SK-MEL-5 (cell line): ENCODE measurements at regions not wholly inside any gene's neighbourhood (a gene's known extent, or its start where the extent isn't known, plus 50 kb on each side); places are given as distances from the start of the nearest gene placed in this dataset.

ENCODE experiments used
- DNase-seq: peaks from one replicate; pipeline ENCODE4 v3.0.0-alpha.2; 2016; ENCODE audit warnings: low read depth, low spot score
- in situ Hi-C: cut with HindIII; loops from 2 replicates; pipeline ENCODE4 v1.10.0; 2016; ENCODE audit warnings: low sequenced_read_pairs, high pct_unique_total_duplicates, low pct_unique_long_range_greater_than_20kb

DNA sequence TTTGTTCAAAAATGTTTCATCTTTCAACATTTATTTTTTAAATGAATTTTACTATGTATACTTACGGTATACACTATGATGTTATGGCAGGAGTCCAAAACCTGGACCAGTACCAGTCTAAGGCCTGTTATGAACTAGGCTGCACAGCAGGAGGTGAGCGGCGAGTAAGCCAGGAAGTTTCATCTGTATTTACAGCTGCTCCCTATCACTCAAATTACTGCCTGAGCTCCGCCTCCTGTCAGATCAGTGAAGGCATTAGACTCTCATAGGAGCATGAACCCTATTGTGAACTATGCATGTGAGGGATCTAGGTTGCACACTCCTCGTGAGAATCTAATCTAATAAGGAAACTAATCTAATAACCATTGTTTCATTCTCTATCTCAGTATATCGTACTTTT is 715.5 kb upstream of the PTPRD start:
- DNase-seq, result no peak
- in situ Hi-C loops, result no loop called here

DNA sequence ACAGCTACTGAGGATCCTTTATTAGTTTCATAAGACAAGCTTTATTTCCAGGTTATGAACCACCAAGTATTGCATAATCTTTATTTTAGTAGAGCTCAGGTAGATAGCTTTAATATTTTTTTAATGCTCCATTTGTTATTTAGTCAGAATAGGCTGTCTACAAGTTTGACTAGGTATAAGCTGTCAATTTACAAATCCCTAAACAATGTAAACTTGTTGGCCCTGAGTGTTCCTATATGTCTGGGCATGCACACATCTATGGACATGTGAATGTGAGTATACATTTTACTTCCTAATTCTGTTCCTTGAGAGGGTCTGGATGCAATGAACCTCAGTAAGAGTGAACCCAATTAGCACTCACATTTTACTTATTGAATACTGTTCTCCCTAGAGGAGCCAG is 722.2 kb upstream of the PTPRD start:
- no peak for DNase-seq
- in situ Hi-C loops, result no loop called here

DNA sequence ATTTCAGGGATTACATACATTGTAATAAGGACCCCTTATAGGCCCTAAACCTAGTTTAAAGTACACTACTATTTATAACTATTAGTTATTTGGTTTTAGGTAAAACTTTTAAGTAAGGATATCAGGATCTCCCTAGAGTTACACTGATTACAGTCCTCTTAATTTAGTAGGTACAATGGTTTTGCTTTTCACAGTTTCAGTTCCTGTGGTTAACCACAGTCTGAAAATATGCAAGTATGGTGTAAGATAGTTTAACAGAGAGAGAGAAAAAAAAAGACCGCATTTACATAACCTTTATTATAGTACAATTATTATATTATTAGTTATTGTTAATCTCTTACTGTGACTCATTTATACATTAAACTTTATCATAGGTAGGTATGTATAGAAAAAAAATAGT is 725.3 kb upstream of the PTPRD start:
- no peak for DNase-seq
- in situ Hi-C loops, result no loop called here

DNA sequence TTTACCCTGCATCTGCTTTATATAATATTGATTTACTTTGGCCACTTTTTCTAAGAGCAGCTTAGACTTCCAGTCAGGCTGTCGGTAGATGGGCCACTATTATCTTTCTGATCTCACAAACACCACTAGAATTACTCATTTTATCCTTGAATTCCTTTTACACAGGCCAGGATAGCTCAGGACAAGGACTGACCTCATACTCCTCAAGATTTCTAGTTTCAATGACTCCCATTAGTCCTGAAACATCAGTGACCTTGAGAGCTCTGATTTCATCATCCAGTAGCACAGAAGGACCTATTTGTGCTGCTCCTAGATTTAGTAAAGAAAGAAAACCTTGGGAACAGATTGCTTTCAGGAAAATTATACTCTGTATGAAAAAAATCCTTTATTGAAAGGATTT is 727.9 kb upstream of the PTPRD start:
- no peak for DNase-seq
- in situ Hi-C loops, result no loop called here

DNA sequence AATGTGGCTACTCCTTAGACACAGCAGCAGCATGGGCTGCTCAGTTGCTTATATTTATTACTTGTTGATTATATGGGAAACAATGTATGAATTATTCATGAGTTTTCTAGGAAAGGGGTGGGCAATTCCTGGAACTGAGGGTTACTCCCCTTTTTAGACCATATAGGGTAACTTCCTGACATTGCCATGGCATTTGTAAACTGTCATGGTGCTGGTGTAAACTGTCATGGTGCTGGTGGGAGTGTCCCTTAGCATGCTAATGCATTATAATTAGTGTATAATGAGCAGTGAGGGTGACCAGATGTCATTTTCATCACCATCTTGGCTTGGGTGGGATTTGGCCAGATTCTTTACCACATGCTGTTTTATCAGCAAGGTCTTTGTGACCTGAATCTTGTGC is 734.6 kb upstream of the PTPRD start:
- no peak for DNase-seq
- in situ Hi-C loops, result no loop called here

DNA sequence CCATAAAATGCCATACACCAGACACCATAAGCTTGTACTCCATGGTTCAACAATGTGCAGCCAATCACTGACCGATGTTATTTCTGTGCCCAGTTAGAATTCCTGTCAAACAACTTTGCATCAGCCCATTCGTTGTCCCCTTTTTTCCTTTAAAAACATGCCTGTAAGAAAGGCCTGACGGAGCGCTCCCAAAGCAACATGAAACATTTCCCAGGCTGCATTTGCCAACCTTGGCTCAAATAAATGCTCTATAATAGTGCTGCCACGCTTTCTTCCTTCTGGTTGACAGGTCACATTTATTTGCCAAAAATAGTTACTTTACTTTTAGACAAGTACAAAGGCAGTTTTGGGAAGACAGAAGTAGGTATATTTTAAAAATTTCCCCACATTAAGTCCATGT is 735.6 kb upstream of the PTPRD start:
- DNase-seq, result no peak
- in situ Hi-C loops, result no loop called here

DNA sequence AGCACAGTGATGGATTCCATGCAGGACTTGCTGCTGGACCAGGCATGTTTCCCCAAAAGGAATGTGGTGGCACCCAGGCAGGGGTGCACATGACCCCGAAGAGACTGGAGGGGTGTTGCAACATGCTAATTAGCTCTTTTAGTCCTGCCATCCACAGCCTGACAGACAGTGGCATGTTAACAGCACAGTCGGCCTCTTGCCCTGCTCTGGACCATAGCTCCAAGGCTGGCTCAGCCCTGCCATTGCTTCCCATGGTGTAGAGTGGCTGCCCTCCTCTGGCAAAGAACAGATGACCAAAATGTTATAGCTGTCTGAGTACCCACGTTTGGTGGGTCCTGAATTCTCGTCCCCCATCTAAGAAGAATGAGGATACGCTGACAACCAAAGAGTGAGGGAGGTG is 736.4 kb upstream of the PTPRD start:
- no peak for DNase-seq
- in situ Hi-C loops, result no loop called here

DNA sequence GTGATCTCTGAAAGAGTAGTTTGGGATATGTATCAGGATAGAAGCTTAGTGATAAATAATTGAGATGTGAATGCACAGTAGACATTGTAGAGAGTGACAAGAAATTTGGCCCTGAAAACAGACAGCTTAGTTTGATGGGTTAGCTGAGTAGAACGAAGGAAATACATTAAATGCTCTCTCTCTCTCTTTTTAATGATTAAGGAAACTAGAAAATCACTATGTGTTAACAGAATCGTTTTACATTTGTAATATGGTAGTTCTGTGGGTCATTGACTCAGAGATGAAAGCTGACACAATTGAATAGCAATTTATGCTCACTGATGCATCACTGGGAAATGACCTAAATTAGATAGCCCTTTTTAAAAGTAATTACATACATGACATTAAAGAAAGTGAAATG is 739.8 kb upstream of the PTPRD start:
- no peak for DNase-seq
- in situ Hi-C loops, result no loop called here

DNA sequence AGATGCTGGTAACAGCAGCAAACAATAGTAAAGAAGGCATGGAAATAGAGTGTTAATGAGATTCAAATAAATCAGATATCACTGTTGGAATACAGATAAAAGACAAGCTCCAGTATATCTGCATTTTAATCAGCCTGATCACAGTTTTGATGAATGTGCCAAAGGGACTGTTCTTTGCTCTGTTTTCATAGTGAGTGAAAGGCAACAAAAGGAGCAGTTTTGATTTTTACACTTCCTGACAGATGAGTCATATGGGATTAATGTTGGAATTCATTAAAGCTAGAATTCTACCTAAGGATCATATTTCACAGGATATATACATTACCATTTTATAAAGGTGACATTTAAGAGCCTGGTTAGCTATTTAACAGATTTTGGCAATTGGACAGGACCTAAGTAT is 743.3 kb upstream of the PTPRD start:
- in situ Hi-C loops, result no loop called here
- no peak for DNase-seq

DNA sequence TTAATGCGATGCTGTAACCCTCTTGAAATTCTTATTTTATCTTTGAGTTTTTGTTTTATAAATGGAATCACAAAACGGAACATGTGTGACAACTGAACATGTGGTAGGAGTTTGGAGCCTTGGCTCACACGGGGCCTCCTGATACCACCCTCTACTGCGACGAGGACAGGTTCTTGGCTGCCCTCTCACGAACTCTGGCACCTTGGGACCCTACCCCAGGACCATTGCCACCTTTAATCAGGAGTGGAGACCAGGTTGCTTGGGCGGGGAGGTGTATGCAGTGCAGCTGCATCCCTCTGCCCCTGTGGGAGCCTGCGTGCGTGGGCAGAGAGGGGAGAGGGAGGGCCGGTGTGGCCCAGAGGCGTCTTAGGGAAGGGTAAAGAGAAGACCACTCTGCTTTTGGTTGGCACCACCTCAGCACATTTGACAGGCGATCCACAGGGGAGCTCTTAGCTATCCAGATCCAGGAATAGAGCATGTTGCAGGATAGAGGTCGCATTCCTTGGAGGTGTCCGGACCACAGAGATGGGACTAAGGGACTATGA is 753.9 kb upstream of the PTPRD start:
- in situ Hi-C loops, result no loop called here
- DNase-seq, result no peak

DNA sequence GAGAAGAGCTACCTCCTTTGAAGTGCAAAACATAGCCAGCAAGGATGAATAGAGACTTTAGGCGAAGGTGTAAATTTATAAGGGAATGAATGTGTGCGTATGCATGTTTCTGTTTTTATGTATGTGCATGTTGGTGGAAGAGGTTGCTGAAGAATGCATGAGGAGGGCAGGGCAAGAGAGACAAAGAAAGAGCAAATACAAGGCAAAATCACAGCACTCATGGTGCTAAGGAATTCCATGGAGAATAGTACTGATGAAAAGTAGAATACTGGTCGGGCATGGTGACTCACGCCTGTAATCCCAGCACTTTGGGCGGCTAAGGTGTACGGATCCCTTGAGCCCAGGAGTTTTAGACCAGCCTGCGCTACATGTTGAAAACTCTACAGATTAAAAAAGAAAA is 762.1 kb upstream of the PTPRD start:
- in situ Hi-C loops, result no loop called here
- no peak for DNase-seq

DNA sequence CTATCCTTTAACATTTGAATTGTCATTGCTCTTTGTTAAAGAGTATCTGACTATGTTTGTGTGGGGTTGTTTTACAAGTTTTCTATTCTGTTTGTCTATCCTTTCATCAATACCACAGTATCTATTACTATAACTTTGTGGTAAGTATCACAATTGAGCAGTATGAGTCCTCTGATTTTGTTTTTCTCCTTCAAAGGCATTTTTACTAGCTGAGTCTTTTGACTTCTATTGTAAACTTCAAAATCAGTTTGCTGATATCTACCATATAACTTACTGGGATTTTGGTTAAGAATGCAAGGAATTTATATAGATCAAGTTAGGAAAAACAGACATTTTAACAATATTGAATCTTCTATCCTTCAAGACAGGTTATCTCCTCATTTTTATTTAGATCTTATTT is 789.8 kb upstream of the PTPRD start:
- in situ Hi-C loops, result no loop called here

DNA sequence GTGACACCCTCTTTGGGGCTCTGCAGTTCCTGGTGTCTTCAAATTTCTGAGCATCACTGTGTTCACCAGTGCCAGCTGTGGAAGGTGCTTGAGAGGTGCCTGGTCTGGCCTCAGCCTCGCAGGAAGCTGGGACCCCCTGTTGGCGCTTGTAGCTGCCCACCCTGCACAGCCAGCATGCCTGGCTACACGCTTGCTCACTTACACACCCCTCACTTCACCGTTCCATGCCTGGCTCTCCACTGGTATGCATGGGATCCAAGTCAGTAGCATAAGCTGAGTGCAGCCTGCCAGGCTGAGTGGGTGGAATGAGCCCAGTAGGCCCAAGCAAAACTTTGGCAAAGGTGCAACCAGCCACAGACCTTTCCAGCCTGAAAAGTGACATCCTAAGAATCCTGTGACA is 801.4 kb upstream of the PTPRD start:
- in situ Hi-C loops, result no loop called here
- no peak for DNase-seq

More for the DNA sequence above, 789.8 kb upstream of the PTPRD start:
- no peak for DNase-seq

DNA sequence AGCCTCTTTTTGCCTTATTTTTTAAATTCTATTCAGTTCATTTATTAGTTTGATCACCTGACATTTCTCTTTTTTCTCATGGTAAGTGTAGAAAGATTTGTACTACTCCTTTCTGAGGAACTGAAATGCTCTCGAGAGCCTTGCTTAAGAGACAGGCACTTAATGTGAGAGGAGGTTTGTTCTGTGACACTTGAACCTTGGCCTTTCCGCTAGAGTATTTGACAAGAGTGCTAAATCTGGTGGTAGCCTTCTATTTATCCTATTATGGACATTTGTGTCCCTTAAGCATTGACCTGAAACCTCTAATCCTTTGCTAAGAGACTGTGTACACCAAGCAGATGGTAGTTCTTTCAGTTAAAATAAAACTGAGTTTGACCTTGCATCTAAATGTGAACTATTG is 805.0 kb upstream of the PTPRD start:
- DNase-seq, result no peak
- in situ Hi-C loops, result no loop called here

DNA sequence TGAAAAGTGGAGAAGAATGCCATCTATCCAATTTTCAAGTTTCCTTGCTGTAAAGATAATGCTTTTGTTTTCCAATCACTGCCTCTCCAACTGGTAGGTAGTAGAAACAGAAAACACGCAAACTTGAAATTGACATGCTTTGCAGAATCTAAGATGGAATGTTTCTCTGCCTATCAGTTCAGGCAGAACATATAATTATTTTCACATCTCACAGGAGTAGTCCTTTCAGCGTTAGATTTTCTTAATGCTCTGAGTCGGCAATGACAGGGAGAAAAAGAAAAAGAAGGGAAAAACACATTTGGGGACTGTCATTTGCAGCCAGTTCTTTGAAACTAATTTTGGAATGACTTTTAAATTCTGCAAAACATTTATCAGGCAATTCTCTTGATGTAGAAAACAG is 818.7 kb upstream of the PTPRD start:
- DNase-seq, result no peak

DNA sequence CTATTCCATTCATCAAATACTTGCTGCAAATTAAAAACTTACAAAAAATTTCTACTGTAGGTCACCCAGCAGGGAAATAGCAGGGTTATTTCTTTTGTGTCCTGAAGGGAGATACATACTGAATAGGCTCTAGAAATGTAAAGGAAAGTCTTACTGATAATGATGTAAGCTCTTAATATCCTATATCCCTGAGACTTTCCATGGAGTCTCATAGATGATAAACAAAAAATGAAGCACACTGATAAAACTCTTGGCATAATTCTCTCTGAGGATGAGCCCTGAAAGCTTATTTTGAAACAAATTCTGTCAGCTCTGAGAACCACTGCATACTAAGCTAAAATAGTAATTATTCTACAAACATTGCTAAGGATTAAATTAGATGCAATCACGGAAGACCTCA is 819.6 kb upstream of the PTPRD start:
- DNase-seq, result no peak
- in situ Hi-C loops, result no loop called here

More for the DNA sequence above, 818.7 kb upstream of the PTPRD start:
- in situ Hi-C loops, result no loop called here

DNA sequence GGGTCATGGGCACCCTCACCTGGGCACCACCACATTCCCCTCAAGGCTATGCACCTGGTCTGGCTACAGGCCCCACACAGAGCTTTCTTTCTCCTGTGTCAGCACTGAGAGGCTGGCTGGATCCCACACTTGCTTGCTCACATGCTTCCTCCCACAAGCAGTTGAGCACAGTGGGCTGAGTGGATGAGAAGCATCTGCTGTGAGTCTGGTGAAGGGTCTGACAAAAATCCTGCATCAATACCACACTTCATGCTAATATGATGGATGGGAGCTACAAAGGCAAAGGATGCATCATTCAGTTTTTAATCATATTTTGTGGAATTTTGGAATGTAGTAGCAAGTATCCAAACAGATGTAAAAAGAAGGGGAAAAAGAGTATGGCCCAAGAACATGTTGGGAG is 830.8 kb upstream of the PTPRD start:
- in situ Hi-C loops, result no loop called here
- DNase-seq, result no peak

DNA sequence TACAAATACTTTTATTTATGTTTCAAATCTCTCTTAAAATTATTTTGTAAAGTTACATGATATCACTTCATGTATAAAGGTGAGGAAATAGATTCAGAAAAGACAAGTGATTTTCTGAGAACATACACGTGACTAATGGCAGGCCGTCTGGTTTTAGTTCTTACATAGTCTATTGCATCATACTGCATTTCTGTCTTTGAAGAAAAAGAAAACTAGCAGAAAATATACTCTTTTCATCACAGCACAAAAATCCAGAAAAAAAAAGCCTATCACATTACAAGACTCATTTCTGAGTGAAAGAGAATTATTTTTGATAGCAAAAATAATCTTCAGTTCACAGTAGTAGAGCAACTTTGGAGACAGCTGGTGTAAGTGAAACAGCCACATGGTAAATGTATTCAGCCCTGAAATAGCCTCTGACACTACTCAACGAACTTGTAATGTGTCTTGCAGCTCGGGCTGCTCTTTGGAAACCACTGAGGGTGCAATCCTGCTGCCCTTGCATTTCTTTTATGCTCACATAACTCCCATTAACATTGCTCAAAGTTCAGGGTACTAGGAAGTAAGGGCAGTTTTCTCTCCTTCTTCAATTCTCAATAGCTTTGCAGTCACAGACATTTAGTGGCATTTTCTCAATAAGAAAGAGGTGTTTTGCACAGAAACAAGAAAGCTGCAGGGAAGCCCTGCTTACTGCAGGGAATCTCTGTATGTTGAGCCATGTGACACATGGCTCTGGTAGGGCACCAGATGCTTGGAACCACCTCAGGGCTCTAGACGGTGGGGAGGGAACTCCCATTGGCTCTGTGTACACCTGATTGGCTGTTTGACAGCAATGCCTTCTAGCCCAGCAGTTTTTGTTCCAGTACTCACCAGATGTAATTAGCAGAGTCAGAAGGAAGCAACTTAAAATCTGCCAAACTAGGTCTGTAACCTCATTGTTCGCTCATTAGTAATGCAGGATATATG is 845.3 kb upstream of the PTPRD start:
- peak; percentile 55 for DNase-seq
- in situ Hi-C loops, result no loop called here

DNA sequence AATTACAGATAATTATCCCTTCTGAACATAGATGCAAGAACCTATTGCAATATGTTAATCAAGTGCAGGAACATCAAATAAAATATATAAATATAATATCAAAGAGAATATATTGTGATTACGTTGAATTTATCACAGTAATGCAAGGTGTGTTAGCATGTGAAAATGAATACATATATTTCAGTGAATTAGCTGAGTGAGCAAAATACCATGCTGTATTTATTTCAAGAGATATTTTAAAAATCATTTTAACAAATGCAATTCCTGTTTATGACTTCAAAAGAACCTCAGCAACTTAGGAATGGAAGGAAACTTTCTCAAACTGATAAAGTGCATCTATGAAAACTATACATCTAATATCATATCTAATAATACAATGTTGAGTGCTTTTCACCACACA is 856.9 kb upstream of the PTPRD start:
- in situ Hi-C loops, result no loop called here
- DNase-seq, result no peak
